ENCODE measurements at regions not wholly inside any gene's neighbourhood (a gene's known extent, or its start where the extent isn't known, plus 50 kb on each side); places are given as distances from the start of the nearest gene placed in this dataset.

DNA sequence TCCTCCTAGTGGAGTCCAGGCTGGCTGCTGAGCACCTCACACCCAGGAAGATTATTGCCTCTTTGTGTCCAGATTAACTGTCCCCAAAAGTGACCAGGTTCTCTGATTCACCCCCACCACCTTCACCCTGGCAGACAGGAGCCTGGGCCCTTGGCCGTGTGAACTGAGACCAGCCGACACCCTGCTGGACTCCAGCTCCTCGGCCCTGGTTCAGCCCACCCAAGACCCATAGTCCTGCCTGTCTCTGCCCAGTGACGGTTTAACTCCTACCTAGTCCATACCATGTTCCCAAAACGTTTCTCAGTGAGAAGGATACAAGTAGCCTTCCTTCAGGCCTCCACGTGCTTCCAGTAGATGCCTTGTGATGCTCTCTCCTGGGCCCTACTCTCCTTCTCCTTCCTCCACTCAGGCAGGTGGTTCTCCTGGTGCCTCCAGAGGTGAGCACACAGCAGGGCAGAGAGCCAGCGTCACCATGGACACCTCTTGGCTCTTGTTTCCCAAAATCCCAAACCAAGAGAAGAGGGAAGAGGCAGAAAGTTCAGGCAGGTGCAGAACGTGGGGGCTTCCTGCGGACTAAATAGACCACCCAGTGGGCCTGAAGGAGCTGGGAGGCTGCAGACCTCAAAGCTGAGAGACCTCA lies 134.4 kb upstream of the CST7 start:
- FAIRE-seq, result no peak
- Histone ChIP-seq H3K4me3 (replicated peaks in 1 of 3; ENCODE audit: insufficient read depth in 1 of 3, low read depth in 1 of 3, low read length in 3 of 3) (no peak overlapping the region), H3K36me3 (ENCODE audit: control insufficient read depth in 2 of 2, extremely low read depth in 1 of 2, insufficient read depth in 2 of 2, low read length in 2 of 2) (no peaks in the 10 kb centered on the region), H3K27me3 (ENCODE audit: control insufficient read depth in 2 of 2, insufficient read depth in 2 of 2, low read length in 2 of 2) (no peaks in the 10 kb centered on the region), H3K9ac (replicated peaks; ENCODE audit: extremely low read depth, insufficient read depth, low read length) (no peak overlapping the region), H3K4me1 (ENCODE audit: control insufficient read depth, extremely low read depth, insufficient read depth, low read length) (no peaks in the 10 kb centered on the region), H2AFZ (ENCODE audit: low read depth, low read length) (no peak overlapping the region), H3K79me2 (ENCODE audit: control insufficient read depth, insufficient read depth, low read length) (no peaks in the 10 kb centered on the region), H3K27ac (ENCODE audit: insufficient read depth, low read depth, low read length) (no peak overlapping the region), H3K9me3 (replicated peaks; ENCODE audit: control insufficient read depth, insufficient read depth, low read length) (peaks cover 2% of the 10 kb centered on the region), H3K4me2 (ENCODE audit: insufficient read depth, low read length) (no peak overlapping the region), H3K9me1 (replicated peaks; ENCODE audit: control insufficient read depth, extremely low read depth, insufficient read depth, low read length) (no peaks in the 10 kb centered on the region), H4K20me1 (replicated peaks; ENCODE audit: control insufficient read depth, extremely low read depth, insufficient read depth, low read length) (no peaks in the 10 kb centered on the region)
- dilution Hi-C loops (cut with MboI; ENCODE audit: extremely low pct_ligation_motif_present, low sequenced_read_pairs), result no loop called here
- BruUV-seq (replicated peaks), result no TSS peak
- no peak for DNase-seq (ENCODE audit: low read depth, low spot score)
- intact Hi-C loops (cut with micrococcal nuclease), result no loop called here
- CTCF ChIA-PET, result no interaction called here
- POLR2A ChIA-PET, result no interaction called here
- TF ChIP-seq FOS (IDR thresholded peaks at IDR 0.05; ENCODE audit: borderline replicate concordance, insufficient read depth, low read length) (no peak), JUN (IDR thresholded peaks at IDR 0.05; ENCODE audit: borderline replicate concordance, insufficient read depth, insufficient read length, low read depth) (no peak), POLR2A (IDR thresholded peaks at IDR 0.05; ENCODE audit: low read depth, low read length) (no peak), MYC (IDR thresholded peaks at IDR 0.05; ENCODE audit: low read depth, low read length) (no peak)
- TF ChIP-seq, protein P1, sequence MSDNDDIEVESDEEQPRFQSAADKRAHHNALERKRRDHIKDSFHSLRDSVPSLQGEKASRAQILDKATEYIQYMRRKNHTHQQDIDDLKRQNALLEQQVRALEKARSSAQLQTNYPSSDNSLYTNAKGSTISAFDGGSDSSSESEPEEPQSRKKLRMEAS (IDR thresholded peaks at IDR 0.05; ENCODE audit: insufficient read depth, insufficient read length), result no peak

DNA sequence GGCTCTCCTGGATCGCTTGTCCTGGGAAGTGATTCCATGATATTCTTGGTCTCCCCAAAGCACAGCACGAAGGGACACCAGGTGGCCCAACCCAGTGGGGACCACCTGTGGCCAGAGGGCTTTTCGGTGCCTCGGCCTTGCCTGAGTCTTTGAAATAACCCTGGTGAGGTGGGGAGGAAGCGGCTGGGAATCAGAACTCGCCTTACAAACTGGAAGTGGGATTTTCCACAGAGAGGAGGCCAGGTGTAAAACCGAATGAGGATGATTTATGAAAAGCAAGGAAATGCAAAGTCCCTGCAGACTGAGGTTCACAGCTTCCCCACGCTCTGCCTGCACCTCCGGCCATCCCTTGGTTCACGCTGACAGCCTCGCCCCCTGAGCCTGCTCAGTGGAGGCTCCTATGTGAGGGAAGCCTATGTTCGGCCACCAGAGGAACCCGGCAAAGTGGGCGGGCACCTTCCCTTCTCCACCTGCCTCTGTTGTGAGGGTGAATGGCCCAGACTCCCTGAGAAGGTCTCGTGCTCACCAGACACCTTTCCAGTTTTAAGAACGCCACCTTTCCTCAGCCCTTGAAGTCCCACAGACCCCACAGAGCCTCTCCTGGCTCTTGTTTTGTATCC lies 133.8 kb upstream of the CST7 start:
- H3K4me2 ChIP-seq (ENCODE audit: insufficient read depth, low read length), result no peak overlapping the region
- FAIRE-seq, result no peak
- BruUV-seq (replicated peaks), result no TSS peak
- ChIA-PET POLR2A (no interaction called here), CTCF (no interaction called here)
- no peak for TF ChIP-seq JUN (IDR thresholded peaks at IDR 0.05; ENCODE audit: borderline replicate concordance, insufficient read depth, insufficient read length, low read depth)
- no peak for TF ChIP-seq POLR2A (IDR thresholded peaks at IDR 0.05; ENCODE audit: low read depth, low read length)
- TF ChIP-seq POLR2AphosphoS5 (IDR thresholded peaks at IDR 0.05; ENCODE audit: insufficient read depth, low read depth, low read length), result no peak
- TF ChIP-seq GATA2 (IDR thresholded peaks at IDR 0.05; ENCODE audit: insufficient read depth, insufficient read length, low read depth, low read length), result no peak
- TF ChIP-seq, protein P1 (IDR thresholded peaks at IDR 0.05; ENCODE audit: insufficient read depth, insufficient read length), result no peak
- TF ChIP-seq MYC (IDR thresholded peaks at IDR 0.05; ENCODE audit: low read depth, low read length), result no peak
- TF ChIP-seq EZH2 (IDR thresholded peaks at IDR 0.05; ENCODE audit: borderline replicate concordance, low read depth, low read length, severe bottlenecking), result no peak
- TF ChIP-seq FOS (IDR thresholded peaks at IDR 0.05; ENCODE audit: borderline replicate concordance, insufficient read depth, low read length), result no peak
- no peak for TF ChIP-seq CTCF (IDR thresholded peaks at IDR 0.05; ENCODE audit: extremely low read depth in 1 of 2, insufficient read depth in 1 of 2, low read depth in 1 of 2, low read length in 2 of 2)
- no peak overlapping the region for H3K27ac ChIP-seq (ENCODE audit: insufficient read depth, low read depth, low read length)
- dilution Hi-C loops (cut with MboI; ENCODE audit: extremely low pct_ligation_motif_present, low sequenced_read_pairs) (no loop called here), intact Hi-C loops (cut with micrococcal nuclease) (no loop called here)
- H3K27me3 ChIP-seq (ENCODE audit: control insufficient read depth in 2 of 2, insufficient read depth in 2 of 2, low read length in 2 of 2), result no peaks in the 10 kb centered on the region
- no peaks in the 10 kb centered on the region for H3K36me3 ChIP-seq (ENCODE audit: control insufficient read depth in 2 of 2, extremely low read depth in 1 of 2, insufficient read depth in 2 of 2, low read length in 2 of 2)
- H3K79me2 ChIP-seq (ENCODE audit: control insufficient read depth, insufficient read depth, low read length), result no peaks in the 10 kb centered on the region
- H3K9me1 ChIP-seq (replicated peaks; ENCODE audit: control insufficient read depth, extremely low read depth, insufficient read depth, low read length), result no peaks in the 10 kb centered on the region
- no peak for DNase-seq (ENCODE audit: low read depth, low spot score)
- no peaks in the 10 kb centered on the region for H3K4me1 ChIP-seq (ENCODE audit: control insufficient read depth, extremely low read depth, insufficient read depth, low read length)
- no peak overlapping the region for H3K4me3 ChIP-seq (replicated peaks in 1 of 3; ENCODE audit: insufficient read depth in 1 of 3, low read depth in 1 of 3, low read length in 3 of 3)
- H3K9ac ChIP-seq (replicated peaks; ENCODE audit: extremely low read depth, insufficient read depth, low read length), result no peak overlapping the region
- no peak overlapping the region for H2AFZ ChIP-seq (ENCODE audit: low read depth, low read length)
- peaks cover 2% of the 10 kb centered on the region for H3K9me3 ChIP-seq (replicated peaks; ENCODE audit: control insufficient read depth, insufficient read depth, low read length)
- H4K20me1 ChIP-seq (replicated peaks; ENCODE audit: control insufficient read depth, extremely low read depth, insufficient read depth, low read length), result no peaks in the 10 kb centered on the region

All from endothelial cell of umbilical vein (primary cell).